KBM-7 (cell line): ENCODE measurements at regions not wholly inside any gene's neighbourhood (a gene's known extent, or its start where the extent isn't known, plus 50 kb on each side); places are given as distances from the start of the nearest gene placed in this dataset.

Experiments
- DNase-seq: peaks from one replicate; pipeline ENCODE4 v3.0.0-alpha.2; 2015
- in situ Hi-C: fragments of 300-500 bp; cut with MboI; formaldehyde crosslinking; loops from 2 replicates; pipeline ENCODE4 v1.14.3; 2020; ENCODE audit warnings: low sequenced_read_pairs, low pct_unique_long_range_greater_than_20kb, mixed read lengths

- DNase-seq = no peak
- in situ Hi-C loops = no loop called here
These were observed 70.4 kb upstream of the FZD8 start for GRCh38 chr10:35712486-35712885.

- DNase-seq = no peak
- in situ Hi-C loops = no loop called here
These were observed 69.7 kb upstream of the FZD8 start for GRCh38 chr10:35711615-35712411.

GRCh38 chr10:35707642-35708425, 65.7 kb upstream of the FZD8 start:
- in situ Hi-C loops = no loop called here
- DNase-seq = no peak

- in situ Hi-C loops = no loop called here
- no peak for DNase-seq
These were observed 64.9 kb upstream of the FZD8 start for GRCh38 chr10:35706959-35707358.

GRCh38 chr10:35705671-35706070, 63.6 kb upstream of the FZD8 start:
- in situ Hi-C loops = no loop called here
- no peak for DNase-seq

- DNase-seq = no peak
- in situ Hi-C loops = no loop called here
These were observed 63.0 kb upstream of the FZD8 start for GRCh38 chr10:35705051-35705450.

GRCh38 chr10:35704401-35704800, 62.3 kb upstream of the FZD8 start:
- DNase-seq = no peak
- in situ Hi-C loops = no loop called here

GRCh38 chr10:35700487-35700882, 58.4 kb upstream of the FZD8 start:
- DNase-seq = no peak
- in situ Hi-C loops = no loop called here

- no peak for DNase-seq
- in situ Hi-C loops = no loop called here
These were observed 57.9 kb upstream of the FZD8 start for GRCh38 chr10:35699848-35700486.

GRCh38 chr10:35696392-35697287, 54.5 kb upstream of the FZD8 start:
- in situ Hi-C loops = no loop called here

GRCh38 chr10:35693800-35694199, 51.7 kb upstream of the FZD8 start:
- DNase-seq = no peak
- in situ Hi-C loops = no loop called here

More at GRCh38 chr10:35696392-35697287, 54.5 kb upstream of the FZD8 start:
- DNase-seq = no peak
